NCI-H774 (cell line): ENCODE measurements at regions not wholly inside any gene's neighbourhood (a gene's known extent, or its start where the extent isn't known, plus 50 kb on each side); places are given as distances from the start of the nearest gene placed in this dataset.
"Not testable (repeated sequence)": the region's sequence is repeated elsewhere in the genome, so short reads cannot be mapped to it uniquely, and the experiment has no call there.

Source experiments
- DNase-seq: peaks from one replicate; lab custom pipeline; 2025; lab: John Stamatoyannopoulos, UW

DNA sequence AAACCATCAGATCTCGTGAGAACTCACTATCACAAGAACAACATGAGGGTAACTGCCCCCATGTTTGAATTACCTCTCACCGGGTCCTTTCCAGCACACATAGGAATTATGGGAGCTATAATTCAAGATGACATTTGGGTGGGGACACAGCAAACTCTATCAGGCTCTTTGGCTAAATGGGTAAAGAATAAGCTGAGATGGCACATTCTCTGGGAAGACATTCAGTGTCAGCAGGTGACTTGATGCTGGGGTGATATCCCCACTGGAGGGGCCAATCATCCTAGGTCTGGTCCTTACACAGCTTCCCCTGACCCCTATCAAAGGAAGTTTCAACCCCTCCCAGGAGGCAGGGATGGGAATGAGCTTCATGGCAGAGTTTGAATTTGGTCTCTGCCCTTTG, 664.0 kb upstream of the EEF2KMT start:
- DNase-seq: no peak

GRCh38 chr16:5758281-5758680, 660.7 kb upstream of the EEF2KMT start:
- no peak for DNase-seq

DNA sequence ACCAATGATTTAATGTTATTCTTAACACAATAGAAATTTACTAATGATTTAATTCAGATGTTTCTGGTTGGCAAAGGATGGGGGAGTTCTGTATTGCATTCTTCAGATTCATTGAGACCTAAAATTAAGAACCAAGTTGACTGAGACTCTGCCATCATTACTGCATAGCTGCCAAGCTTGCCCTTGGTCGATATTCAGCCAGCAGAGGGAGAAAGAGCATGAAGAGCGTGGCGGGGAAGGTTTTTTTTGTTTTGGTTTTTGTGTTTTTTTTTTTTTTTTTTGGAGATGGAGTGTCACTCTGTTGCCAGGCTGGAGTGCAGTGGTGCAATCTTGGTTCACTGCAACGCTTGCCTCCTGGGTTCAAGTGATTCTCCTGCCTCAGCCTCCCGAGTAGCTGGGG, 659.4 kb upstream of the EEF2KMT start:
- DNase-seq: no peak

- no peak for DNase-seq
Measured at GRCh38 chr16:5753381-5753780, 655.8 kb upstream of the EEF2KMT start.

GRCh38 chr16:5751216-5751615, 653.6 kb upstream of the EEF2KMT start:
- DNase-seq: no peak

DNA sequence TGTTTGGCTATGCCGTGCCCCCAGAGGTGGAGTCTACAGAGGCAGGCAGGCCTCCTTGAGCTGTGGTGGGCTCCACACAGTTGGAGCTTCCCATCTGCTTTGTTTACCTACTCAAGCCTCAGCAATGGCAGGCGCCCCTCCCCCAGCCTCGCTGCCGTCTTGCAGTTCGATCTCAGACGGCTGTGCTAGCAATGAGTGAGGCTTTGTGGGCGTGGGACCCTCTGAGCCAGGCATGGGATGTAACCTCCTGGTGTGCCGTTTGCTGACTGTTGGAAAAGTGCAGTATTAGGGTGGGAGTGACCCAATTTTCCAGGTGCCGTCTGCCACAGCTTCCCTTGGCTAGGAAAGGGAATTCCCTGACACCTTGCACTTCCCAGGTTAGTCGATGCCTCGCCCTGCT, 652.8 kb upstream of the EEF2KMT start:
- not testable (repeated sequence) for DNase-seq

GRCh38 chr16:5738586-5738985, 641.0 kb upstream of the EEF2KMT start:
- no peak for DNase-seq

DNA sequence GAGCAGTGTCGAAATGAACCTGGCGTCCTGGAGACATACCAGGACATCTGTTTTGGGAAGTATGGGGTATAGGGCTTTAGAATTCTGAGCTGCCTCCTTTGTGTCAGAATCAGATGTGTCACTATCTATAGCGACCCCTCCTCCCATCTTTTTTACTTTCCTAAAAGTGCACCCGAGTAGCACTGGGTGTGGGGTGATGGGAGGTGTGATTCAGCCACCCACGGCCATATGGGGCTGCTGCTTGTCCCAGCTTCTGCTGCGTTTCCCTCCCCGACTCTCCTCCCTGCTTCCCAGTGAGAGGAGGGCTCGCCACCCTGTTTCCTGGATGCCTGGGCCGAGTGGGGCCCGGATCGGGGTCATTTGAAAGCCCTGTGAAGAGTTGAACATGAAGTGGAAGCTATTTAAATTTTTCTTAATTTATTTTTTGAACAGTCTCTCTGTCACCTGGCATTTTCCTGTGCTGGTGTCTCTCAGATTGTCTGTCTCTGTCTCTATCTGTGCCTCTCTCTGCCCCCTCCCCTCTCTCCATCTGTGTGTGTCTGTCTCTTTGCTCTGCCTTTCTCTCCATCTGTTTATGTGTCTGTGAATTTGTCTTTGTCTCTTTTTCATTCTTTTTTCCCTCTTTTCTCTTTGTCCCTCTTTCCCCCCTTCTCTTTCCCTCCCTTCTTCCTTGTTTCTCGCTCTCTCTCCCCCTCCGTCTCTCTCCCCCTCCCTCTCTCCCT, 638.8 kb upstream of the EEF2KMT start:
- no peak for DNase-seq

DNA sequence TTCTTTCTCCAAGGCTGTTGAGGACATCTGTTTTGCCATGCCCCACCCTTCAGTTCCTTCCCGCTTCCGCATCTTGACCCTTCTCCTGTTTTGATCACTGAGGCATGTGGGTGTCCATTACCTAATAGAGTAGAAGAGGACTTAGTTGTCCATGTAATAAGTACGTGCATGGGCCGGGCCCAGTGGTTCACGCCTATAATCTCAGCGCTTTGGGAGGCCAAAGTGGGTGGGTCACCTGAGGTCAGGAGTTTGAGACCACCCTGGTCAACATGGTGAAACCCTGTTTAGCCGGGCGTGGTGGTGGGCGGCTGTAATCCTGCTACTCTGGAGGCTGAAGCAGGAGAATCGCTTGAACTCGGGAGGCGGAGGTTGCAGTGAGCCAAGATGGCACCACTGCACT, 637.8 kb upstream of the EEF2KMT start:
- no peak for DNase-seq

DNA sequence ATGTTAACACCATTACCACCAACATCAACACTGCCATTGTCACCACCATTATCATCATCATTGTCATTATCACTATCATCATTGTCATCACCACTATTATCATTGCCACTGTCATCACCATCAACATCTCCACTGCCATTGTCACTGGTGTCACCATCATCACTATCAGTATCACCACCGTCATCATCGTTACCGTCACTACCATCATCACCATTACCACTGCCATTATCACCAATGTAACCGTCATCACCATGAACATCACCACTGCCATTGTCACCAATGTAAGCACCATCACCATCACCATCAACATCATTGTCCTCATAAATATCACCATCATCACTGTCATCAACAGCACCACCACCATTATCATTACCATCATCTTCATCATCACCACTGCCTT, 633.2 kb upstream of the EEF2KMT start:
- no peak for DNase-seq

DNA sequence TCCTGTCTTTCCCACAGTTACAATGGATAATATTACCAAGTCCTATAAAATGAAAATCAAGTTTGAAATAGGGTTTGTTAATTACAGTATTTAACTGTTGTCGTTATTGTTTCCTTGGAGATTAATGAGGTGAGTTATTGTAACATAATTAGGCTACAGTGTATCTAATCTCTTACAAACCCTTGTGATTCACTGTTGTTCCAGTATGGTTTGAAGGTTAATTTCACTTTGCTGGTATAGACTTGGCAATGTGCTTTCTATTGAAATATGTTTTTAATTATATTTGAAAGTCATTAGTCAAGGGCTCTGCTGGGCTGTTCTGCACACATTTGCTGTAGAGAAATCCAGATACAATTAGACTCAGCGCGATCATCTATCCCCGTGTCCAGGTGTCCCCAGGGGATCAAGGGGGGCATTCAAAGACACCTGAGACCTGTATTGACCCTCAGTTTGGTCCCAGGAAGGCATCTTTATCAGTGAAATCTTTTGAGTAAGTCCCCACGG, 624.6 kb upstream of the EEF2KMT start:
- no peak for DNase-seq

DNA sequence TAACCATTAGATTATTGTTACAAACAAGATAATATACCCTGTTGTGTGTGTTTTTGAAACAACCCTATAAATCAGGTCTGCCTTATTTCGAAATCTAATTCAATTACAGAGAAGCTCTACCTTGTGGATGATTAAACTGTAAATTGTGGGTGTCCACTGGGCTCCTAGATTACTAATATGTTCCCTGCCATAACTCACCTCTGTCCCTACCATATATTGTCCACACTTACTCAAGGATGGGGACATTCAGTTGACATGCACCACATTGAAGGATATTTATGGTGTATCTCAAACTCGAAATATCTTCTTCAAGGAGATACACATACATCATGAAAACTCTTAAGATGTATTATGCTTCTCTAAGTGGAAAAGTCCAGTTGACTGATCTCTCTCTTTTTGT, 617.6 kb upstream of the EEF2KMT start:
- DNase-seq: no peak

GRCh38 chr16:5709889-5710288, 612.3 kb upstream of the EEF2KMT start:
- DNase-seq: no peak

DNA sequence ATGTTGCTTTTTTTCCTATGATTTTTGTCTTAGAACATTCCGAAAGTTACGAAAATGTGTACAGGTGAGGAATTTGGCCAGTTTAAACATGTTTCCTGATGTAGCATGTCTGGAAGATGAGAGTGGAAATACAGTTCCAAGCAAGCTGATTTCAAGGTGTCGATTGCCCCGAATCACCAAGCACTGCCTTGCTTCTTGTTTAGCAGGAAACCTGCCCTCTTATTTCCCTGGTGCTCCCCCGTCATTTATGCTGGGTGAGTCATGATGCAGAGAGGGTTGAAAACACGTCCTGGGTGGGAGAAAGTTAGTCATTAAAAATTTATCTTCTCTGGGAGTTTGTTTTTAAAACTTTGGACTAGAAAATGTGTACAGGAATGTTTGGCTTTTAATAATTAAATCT, 608.6 kb upstream of the EEF2KMT start:
- DNase-seq: no peak

GRCh38 chr16:5704271-5704670, 606.7 kb upstream of the EEF2KMT start:
- DNase-seq: no peak

GRCh38 chr16:5693426-5693825, 595.8 kb upstream of the EEF2KMT start:
- DNase-seq: no peak

- DNase-seq: no peak
Measured at GRCh38 chr16:5681966-5682365, 584.4 kb upstream of the EEF2KMT start.

DNA sequence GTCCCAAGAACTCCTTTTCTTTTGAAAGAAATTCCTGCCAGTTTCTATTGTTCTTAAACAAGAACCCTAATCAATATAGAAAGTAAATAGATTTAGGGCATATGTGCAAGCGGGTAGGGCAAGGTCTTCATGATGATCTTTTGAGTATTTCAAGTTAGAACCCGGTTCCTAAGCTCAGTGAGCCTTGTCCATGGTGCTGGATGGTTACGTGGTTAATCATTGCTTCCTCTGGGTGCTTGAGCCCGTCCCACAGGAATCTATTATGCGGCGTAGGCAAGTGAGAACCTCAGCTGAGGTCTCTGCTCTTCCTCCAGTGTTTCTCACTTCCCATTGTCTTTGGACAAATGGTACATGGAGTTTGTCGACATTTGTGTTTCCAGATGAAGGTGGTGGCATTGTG, 580.8 kb upstream of the EEF2KMT start:
- no peak for DNase-seq

DNA sequence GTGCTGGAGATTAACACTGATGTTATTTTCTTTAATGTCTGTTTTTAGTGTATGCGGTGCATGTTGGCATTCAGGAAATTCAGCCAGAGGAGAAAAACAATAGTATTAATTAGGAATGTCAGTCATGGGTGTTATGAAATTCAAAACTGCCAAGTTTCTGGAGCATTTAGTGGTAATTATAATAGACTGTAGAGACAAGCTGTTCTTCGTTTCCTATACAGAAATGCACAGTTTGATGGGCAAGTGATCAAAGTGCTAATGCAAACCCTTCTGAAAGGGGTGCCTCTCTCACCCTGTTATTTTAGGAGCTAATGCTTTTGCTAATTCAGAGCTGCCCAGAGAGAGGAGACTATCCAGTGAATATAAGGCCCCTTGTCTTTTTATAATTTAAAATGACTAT, 573.8 kb upstream of the EEF2KMT start:
- no peak for DNase-seq

DNA sequence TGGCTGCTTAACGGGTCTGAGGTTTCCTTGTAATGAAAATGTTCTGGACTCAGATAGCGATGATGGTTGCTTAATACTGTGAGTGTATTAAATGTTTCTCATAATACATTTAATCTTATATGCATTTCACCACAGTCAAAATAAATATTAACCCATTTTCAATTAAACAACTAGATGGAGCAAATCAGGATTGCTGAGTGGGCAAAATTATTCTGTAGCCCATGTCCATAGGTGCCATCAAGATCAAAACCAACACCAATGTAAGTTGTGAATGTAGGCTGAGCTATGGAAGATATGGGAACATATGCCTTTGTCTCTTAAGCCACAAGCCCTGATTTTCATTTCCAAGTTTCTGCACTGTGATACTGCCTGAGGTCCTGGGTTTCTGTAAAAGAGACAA, 572.6 kb upstream of the EEF2KMT start:
- DNase-seq: no peak

DNA sequence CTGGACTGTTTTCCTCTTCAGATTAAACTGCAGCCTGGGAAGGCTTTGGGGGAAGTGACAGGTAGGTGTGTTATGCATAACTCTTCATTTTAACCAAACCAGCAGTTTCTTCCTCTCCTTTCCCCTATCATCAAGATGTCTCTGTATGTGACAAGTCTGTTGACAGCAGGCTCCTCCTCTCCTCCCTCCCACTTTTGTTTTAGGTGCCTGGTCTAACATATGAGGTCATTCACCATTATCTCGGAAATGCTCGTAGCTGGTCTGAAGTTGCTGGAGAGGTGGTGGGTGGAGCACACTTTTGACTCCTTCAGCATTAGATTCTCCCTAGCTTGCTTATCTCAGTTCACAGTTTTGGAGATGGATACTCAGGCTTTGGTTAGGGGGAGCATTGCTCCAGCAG, 571.0 kb upstream of the EEF2KMT start:
- DNase-seq: no peak

- DNase-seq: no peak
Measured at GRCh38 chr16:5665834-5666233, 568.2 kb upstream of the EEF2KMT start.

GRCh38 chr16:5653789-5654188, 556.2 kb upstream of the EEF2KMT start:
- DNase-seq: no peak

DNA sequence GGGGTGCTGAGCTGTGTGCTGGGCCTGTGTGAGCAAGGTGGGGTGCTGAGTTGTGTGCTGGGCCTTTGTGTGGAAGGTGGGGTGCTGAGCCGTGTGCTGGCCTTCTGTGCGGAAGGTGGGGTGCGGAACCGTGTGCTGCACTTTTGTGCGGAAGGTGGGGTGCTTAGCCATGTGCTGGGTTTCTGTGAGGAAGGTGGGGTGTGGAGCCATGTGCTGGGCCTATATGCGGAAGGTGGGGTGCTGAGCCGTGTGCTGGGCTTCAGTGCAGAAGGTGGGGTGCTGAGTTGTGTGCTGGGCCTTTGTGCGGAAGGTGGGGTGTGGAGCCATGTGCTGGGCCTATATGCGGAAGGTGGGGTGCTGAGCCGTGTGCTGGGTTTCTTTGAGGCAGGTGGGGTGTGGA, 555.4 kb upstream of the EEF2KMT start:
- DNase-seq: no peak
